Mesenchymal stem cell (in vitro differentiated cells and primary cell): ENCODE measurements at regions not wholly inside any gene's neighbourhood (a gene's known extent, or its start where the extent isn't known, plus 50 kb on each side); places are given as distances from the start of the nearest gene placed in this dataset.

Experiments
- DNase-seq: peaks from one replicate; pipeline ENCODE4 v3.0.0-alpha.2; 2013
- H2AFZ ChIP-seq: one replicate; pipeline ENCODE4 v1.6.1; 2013; ENCODE audit warnings: low read depth, mild to moderate bottlenecking, control low read depth, inconsistent platforms, low read length, moderate library complexity
- H2AK5ac ChIP-seq: 2 replicates; pipeline ENCODE4 v1.6.1; 2013; ENCODE audit warnings: low read length, moderate library complexity, mild to moderate bottlenecking, inconsistent platforms; ENCODE audit not compliant: severe bottlenecking
- H2BK120ac ChIP-seq: one replicate; pipeline ENCODE4 v1.6.1; 2013; ENCODE audit warnings: low read depth, mild to moderate bottlenecking, inconsistent platforms, low read length, moderate library complexity
- H2BK12ac ChIP-seq, 2 experiments: one replicate each; pipeline ENCODE4 v1.6.1; 2013; ENCODE audit warnings: inconsistent platforms in 2 of 2, low read length in 2 of 2, mild to moderate bottlenecking in 2 of 2, moderate library complexity in 2 of 2, control low read depth in 1 of 2
- H2BK15ac ChIP-seq: one replicate; pipeline ENCODE4 v1.6.1; 2013; ENCODE audit warnings: mild to moderate bottlenecking, low read depth, inconsistent platforms; ENCODE audit not compliant: poor library complexity, severe bottlenecking
- H2BK5ac ChIP-seq: 2 replicates; pipeline ENCODE4 v1.6.1; 2013; ENCODE audit warnings: low read depth, mild to moderate bottlenecking, low read length, control low read depth, inconsistent platforms; ENCODE audit not compliant: poor library complexity, severe bottlenecking
- H3K14ac ChIP-seq, 2 experiments: one replicate each; pipeline ENCODE4 v1.6.1; 2013; ENCODE audit warnings: inconsistent platforms in 2 of 2, low read length in 2 of 2, control low read depth in 1 of 2, mild to moderate bottlenecking in 1 of 2, moderate library complexity in 1 of 2
- H3K18ac ChIP-seq, 2 experiments: one replicate each; pipeline ENCODE4 v1.6.1; 2013; ENCODE audit warnings: inconsistent platforms in 2 of 2, low read length in 2 of 2, control low read depth in 1 of 2, low read depth in 1 of 2, mild to moderate bottlenecking in 1 of 2
- H3K23ac ChIP-seq, 2 experiments: one replicate each; pipeline ENCODE4 v1.6.1; 2013; ENCODE audit warnings: inconsistent platforms in 2 of 2, low read length in 2 of 2, mild to moderate bottlenecking in 2 of 2, moderate library complexity in 2 of 2, control low read depth in 1 of 2
- H3K27ac ChIP-seq: 2 replicates; pipeline ENCODE4 v1.5.1; 2013; ENCODE audit warnings: mild to moderate bottlenecking, moderate library complexity, low read length, control low read depth, inconsistent platforms; ENCODE audit not compliant: poor library complexity, severe bottlenecking
- H3K27me3 ChIP-seq, 2 experiments: 2 replicates each; pipeline versions ENCODE4 v1.6.1 to v1.7.0; 2013; ENCODE audit warnings: low read length in 2 of 2, mild to moderate bottlenecking in 2 of 2, moderate library complexity in 2 of 2, control low read depth in 1 of 2, inconsistent platforms in 1 of 2; ENCODE audit not compliant: control insufficient read depth in 1 of 2, insufficient read depth in 1 of 2
- H3K36me3 ChIP-seq, 2 experiments: 2 replicates each; pipeline versions ENCODE4 v1.6.1 to v1.7.0; 2013; ENCODE audit warnings: low read length in 2 of 2, control low read depth in 1 of 2, inconsistent platforms in 1 of 2, low read depth in 1 of 2, mild to moderate bottlenecking in 1 of 2; ENCODE audit not compliant: insufficient read depth in 2 of 2, control insufficient read depth in 1 of 2
- H3K4ac ChIP-seq, 2 experiments: one replicate each; pipeline ENCODE4 v1.6.1; 2013; ENCODE audit warnings: inconsistent platforms in 2 of 2, low read length in 2 of 2, mild to moderate bottlenecking in 2 of 2, moderate library complexity in 2 of 2, control low read depth in 1 of 2, low read depth in 1 of 2
- H3K4me1 ChIP-seq: 2 replicates; pipeline ENCODE4 v1.6.1; 2013; ENCODE audit warnings: low read depth, low read length, control low read depth; ENCODE audit not compliant: control insufficient read depth, insufficient read depth
- H3K4me2 ChIP-seq: 2 replicates; pipeline ENCODE4 v1.6.1; 2013; ENCODE audit warnings: low read length, mild to moderate bottlenecking, inconsistent platforms; ENCODE audit not compliant: poor library complexity, severe bottlenecking
- H3K4me3 ChIP-seq, 2 experiments: 2 replicates each; pipeline versions ENCODE4 v1.5.1 to v1.7.0; 2013; ENCODE audit warnings: low read length in 2 of 2, mild to moderate bottlenecking in 2 of 2, control low read depth in 1 of 2, low read depth in 1 of 2; ENCODE audit not compliant: insufficient read depth in 1 of 2
- H3K79me1 ChIP-seq: replicated peaks from 2 replicates; pipeline ENCODE4 v1.6.1; 2013; ENCODE audit warnings: mild to moderate bottlenecking, control low read depth, low read length, inconsistent platforms; ENCODE audit not compliant: poor library complexity, severe bottlenecking
- H3K9ac ChIP-seq: 2 replicates; pipeline ENCODE4 v1.7.0; 2013; ENCODE audit warnings: mild to moderate bottlenecking, low read length, moderate library complexity
- H3K9me3 ChIP-seq: 2 replicates; pipeline ENCODE4 v1.7.0; 2013; ENCODE audit warnings: mild to moderate bottlenecking, low read length; ENCODE audit not compliant: control insufficient read depth
- H4K8ac ChIP-seq: one replicate; pipeline ENCODE4 v1.6.1; 2013; ENCODE audit warnings: inconsistent platforms, mild to moderate bottlenecking, low read length, moderate library complexity
- H4K91ac ChIP-seq: one replicate; pipeline ENCODE4 v1.6.1; 2013; ENCODE audit warnings: mild to moderate bottlenecking, low read length, inconsistent platforms
- WGBS: methylation state at CpG from one replicate; pipeline ENCODE4 v1.1.7; 2013; ENCODE audit warnings: mixed read lengths; 5-methylcytosine and 5-hydroxymethylcytosine counted together

DNA sequence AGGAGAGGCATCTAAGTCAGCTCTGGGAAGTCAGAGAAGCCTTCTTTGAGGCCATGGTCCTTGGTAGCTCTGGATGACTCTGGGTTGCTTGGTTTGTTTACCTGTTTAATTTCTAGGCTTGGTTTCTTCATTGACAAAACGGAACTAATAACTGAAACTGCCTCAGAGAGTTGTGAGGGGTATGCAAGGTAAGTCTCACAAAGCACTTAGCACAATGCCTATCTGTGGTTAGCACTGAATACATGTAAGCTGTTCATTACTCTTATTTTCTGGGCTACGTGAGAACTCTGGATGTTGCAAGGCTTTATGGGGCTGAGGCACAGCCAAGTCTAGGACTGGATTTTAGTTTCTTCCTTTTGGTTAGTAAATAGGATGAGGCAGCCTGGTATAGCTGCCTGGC, 225.8 kb upstream of the NCAM1 start:
- Histone ChIP-seq H3K36me3 (no peaks in the 10 kb centered on the region), H3K9ac (no peak overlapping the region), H2BK12ac (no peak overlapping the region), H4K8ac (no peak overlapping the region), H3K27me3 (peaks cover 0 to 10% of the 10 kb centered on the region in 2 experiments), H3K9me3 (no peaks in the 10 kb centered on the region), H4K91ac (no peak overlapping the region), H3K4me3 (no peak overlapping the region), H2AK5ac (no peak overlapping the region), H2BK120ac (no peak overlapping the region), H3K4me1 (peaks cover 1% of the 10 kb centered on the region), H2BK5ac (no peak overlapping the region), H2BK15ac (no peak overlapping the region), H3K18ac (no peak overlapping the region), H3K23ac (no peak overlapping the region), H3K27ac (no peak overlapping the region), H2AFZ (no peak overlapping the region), H3K14ac (no peak overlapping the region), H3K79me1 (no peaks in the 10 kb centered on the region), H3K4me2 (no peak overlapping the region), H3K4ac (no peak overlapping the region)
- DNase-seq = no peak
- 66% methylated on average over 2 of the region's 2 CpGs for WGBS

DNA sequence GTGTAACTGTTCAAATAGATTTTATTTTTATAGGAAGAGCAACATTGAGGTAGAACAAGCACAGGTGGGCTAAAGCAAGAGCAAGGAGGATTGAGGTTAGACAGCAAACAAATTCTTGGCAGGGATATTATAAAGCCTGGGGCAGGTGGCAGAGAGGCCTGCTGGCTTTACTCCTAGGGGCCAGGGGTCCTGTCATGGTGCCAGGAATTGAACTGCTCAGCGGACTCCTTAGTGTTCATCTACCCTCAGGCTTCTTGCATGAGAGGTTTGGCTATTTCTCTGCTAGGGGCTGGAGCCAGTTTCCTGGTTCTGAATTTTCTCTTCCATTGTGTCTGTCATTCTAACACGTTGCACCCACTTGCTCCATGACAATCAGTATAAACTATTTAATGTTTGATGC, 217.2 kb upstream of the NCAM1 start:
- no peak overlapping the region for H3K18ac ChIP-seq
- peaks cover 0 to 59% of the 10 kb centered on the region in 2 experiments for H3K27me3 ChIP-seq

DNA sequence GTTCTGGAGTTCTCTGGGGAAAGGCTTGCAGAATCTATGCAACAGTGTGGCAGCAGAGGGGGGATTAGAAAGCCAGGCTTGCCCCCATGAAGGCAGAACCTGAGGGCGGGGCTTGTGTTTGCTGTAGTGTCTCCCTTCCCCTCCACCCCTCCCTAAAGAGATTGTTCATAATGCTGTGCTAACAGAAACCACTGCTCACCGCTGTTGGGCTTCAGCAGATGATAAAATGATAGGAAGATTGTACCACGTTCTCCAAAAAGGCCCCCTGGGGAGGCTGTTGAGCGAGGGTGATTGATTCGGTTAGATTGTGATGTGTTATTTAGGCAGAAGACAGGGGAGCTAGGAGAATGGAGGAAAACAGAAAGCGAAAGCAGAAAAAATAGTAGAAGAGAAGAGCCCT, 215.2 kb upstream of the NCAM1 start:
- no peak overlapping the region for H3K14ac ChIP-seq
- no peak overlapping the region for H3K9ac ChIP-seq
- H4K91ac ChIP-seq = no peak overlapping the region
- H2AFZ ChIP-seq = no peak overlapping the region
- H4K8ac ChIP-seq = no peak overlapping the region
- no peak overlapping the region for H3K18ac ChIP-seq
- H2BK120ac ChIP-seq = no peak overlapping the region
- no peak overlapping the region for H3K4me3 ChIP-seq
- no peak overlapping the region for H3K23ac ChIP-seq
- no peaks in the 10 kb centered on the region for H3K79me1 ChIP-seq
- H3K36me3 ChIP-seq = no peaks in the 10 kb centered on the region
- H2BK5ac ChIP-seq = no peak overlapping the region
- WGBS = 77% methylated on average over 6 of the region's 6 CpGs
- H3K4me2 ChIP-seq = no peak overlapping the region
- H2AK5ac ChIP-seq = no peak overlapping the region
- DNase-seq = no peak
- no peaks in the 10 kb centered on the region for H3K4me1 ChIP-seq
- H3K4ac ChIP-seq = no peak overlapping the region
- peaks cover 0 to 65% of the 10 kb centered on the region in 2 experiments for H3K27me3 ChIP-seq
- H2BK12ac ChIP-seq = no peak overlapping the region
- no peaks in the 10 kb centered on the region for H3K9me3 ChIP-seq
- H2BK15ac ChIP-seq = no peak overlapping the region
- no peak overlapping the region for H3K27ac ChIP-seq

More for the DNA sequence above, 217.2 kb upstream of the NCAM1 start:
- H3K4me2 ChIP-seq = no peak overlapping the region
- no peak overlapping the region for H3K27ac ChIP-seq
- no peak overlapping the region for H3K14ac ChIP-seq
- H2BK120ac ChIP-seq = no peak overlapping the region
- DNase-seq = no peak
- 69% methylated on average over 2 of the region's 2 CpGs for WGBS
- H3K36me3 ChIP-seq = no peaks in the 10 kb centered on the region
- no peak overlapping the region for H3K4ac ChIP-seq
- no peak overlapping the region for H3K4me3 ChIP-seq
- H2BK5ac ChIP-seq = no peak overlapping the region
- H2AK5ac ChIP-seq = no peak overlapping the region
- H4K91ac ChIP-seq = no peak overlapping the region
- H3K4me1 ChIP-seq = peaks cover 1% of the 10 kb centered on the region
- no peak overlapping the region for H2BK12ac ChIP-seq
- no peak overlapping the region for H2AFZ ChIP-seq
- H3K79me1 ChIP-seq = no peaks in the 10 kb centered on the region
- no peak overlapping the region for H3K9ac ChIP-seq
- no peak overlapping the region for H3K23ac ChIP-seq
- H2BK15ac ChIP-seq = no peak overlapping the region
- H4K8ac ChIP-seq = no peak overlapping the region
- H3K9me3 ChIP-seq = no peaks in the 10 kb centered on the region

DNA sequence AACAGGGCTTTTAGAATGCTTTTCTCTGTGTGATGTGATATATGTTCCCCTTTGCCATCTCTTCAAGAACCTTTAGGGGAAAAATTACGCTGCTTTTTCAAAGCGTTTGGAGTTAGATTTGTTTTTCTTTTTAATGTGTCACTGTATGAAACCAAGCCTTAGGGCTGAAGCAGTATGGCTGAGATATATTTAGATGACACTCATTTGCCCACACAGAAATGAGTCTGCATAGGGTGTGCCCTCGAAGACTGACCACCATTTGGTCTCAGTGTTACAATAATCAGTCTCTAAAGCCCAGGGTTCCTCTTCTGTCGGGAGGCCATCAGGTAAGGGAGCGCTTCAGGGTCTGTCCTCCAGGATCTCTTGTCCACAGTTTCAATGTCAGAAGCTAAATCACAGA, 213.0 kb upstream of the NCAM1 start:
- Histone ChIP-seq H3K36me3 (no peaks in the 10 kb centered on the region), H2AFZ (no peak overlapping the region), H4K8ac (no peak overlapping the region), H2AK5ac (no peak overlapping the region), H3K27me3 (peaks cover 0 to 61% of the 10 kb centered on the region in 2 experiments), H2BK15ac (no peak overlapping the region), H3K4me2 (no peak overlapping the region), H3K4me3 (no peak overlapping the region), H3K27ac (no peak overlapping the region), H4K91ac (no peak overlapping the region), H3K9me3 (no peaks in the 10 kb centered on the region), H3K4ac (no peak overlapping the region), H2BK5ac (no peak overlapping the region), H3K79me1 (no peaks in the 10 kb centered on the region), H3K23ac (no peak overlapping the region), H3K14ac (no peak overlapping the region), H3K18ac (no peak overlapping the region), H2BK120ac (no peak overlapping the region), H3K9ac (no peak overlapping the region), H2BK12ac (no peak overlapping the region), H3K4me1 (no peaks in the 10 kb centered on the region)
- DNase-seq = no peak
- WGBS = 77% methylated on average over 5 of the region's 5 CpGs
